ENCODE measurements at regions not wholly inside any gene's neighbourhood (a gene's known extent, or its start where the extent isn't known, plus 50 kb on each side); places are given as distances from the start of the nearest gene placed in this dataset.

DNA sequence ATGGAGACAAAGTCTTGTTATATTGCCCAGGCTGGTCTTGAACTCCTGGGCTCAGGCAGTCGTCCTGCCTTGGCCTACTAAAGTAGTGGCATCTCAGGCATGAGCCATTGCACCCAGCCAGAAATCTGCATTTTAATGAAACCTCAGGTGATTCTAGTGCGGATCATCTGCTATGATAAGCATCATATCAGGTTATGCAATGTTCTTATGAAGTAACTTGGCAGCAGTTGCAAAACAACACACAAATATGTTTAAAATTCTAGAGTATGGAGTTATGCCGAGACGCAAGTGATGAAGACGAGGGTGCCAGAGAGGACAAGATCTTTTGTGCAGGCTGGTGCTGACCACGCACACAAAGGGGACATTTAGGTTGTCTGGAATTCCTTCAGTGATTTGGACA lies 153.2 kb upstream of the MEF2C start:
- no peak overlapping the region for H3K27ac ChIP-seq (ENCODE audit: low read length)
- no peak overlapping the region for H3K9ac ChIP-seq (ENCODE audit: low read depth, low read length)
- no peak overlapping the region for H3K4me3 ChIP-seq (ENCODE audit: low read length)
- no peaks in the 10 kb centered on the region for H3K4me1 ChIP-seq (ENCODE audit: insufficient read depth, low read length)
- H3K9me3 ChIP-seq (ENCODE audit: insufficient read depth, low read depth, low read length), result no peaks in the 10 kb centered on the region
- H3K27me3 ChIP-seq (ENCODE audit: insufficient read depth, low read length), result no peaks in the 10 kb centered on the region
- no peaks in the 10 kb centered on the region for H3K36me3 ChIP-seq (ENCODE audit: insufficient read depth, low read depth, low read length)

DNA sequence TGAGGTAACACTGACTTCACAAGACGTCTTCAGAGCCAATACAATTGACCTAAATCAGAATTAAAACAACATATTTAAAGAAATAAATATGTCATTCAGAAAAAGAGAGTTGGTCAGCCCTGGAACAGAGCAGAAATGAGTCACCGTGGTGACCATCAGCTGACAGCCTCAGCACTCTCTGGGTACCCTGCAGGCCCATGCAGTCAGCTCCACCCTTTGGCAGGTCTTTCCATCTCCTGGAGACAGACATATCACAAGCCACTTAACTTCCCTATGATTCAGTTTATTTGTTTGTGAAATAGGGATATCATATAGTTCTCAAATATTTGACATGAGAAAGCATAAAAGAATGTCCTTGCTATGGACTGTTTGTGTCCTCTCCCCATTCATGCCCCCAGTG lies 151.6 kb upstream of the MEF2C start:
- no peaks in the 10 kb centered on the region for H3K27me3 ChIP-seq (ENCODE audit: insufficient read depth, low read length)
- no peak overlapping the region for H3K9ac ChIP-seq (ENCODE audit: low read depth, low read length)
- H3K4me3 ChIP-seq (ENCODE audit: low read length), result no peak overlapping the region
- no peak overlapping the region for H3K27ac ChIP-seq (ENCODE audit: low read length)
- H3K36me3 ChIP-seq (ENCODE audit: insufficient read depth, low read depth, low read length), result no peaks in the 10 kb centered on the region
- no peaks in the 10 kb centered on the region for H3K4me1 ChIP-seq (ENCODE audit: insufficient read depth, low read length)
- H3K9me3 ChIP-seq (ENCODE audit: insufficient read depth, low read depth, low read length), result no peaks in the 10 kb centered on the region

DNA sequence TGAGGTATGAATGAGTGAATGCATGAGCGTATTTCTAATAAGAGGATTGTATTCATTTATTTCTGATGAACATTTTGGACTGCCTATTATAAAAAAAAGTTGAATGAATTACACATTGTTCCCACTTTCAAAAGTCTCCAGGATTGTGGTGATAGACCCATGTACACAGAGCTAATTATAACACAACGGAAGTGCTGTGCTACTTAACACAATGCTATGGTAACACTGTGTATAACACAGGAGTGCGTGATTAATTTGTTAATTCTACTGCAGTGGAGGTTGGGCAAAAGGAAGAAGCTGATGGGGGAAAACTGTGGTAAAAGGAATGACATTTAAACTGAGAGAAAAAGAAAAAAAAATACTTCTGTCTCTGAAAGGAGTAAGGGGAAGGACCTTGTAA lies 147.8 kb upstream of the MEF2C start:
- no peaks in the 10 kb centered on the region for H3K4me1 ChIP-seq (ENCODE audit: insufficient read depth, low read length)
- no peaks in the 10 kb centered on the region for H3K27me3 ChIP-seq (ENCODE audit: insufficient read depth, low read length)
- no peak overlapping the region for H3K9ac ChIP-seq (ENCODE audit: low read depth, low read length)
- no peak overlapping the region for H3K4me3 ChIP-seq (ENCODE audit: low read length)
- H3K9me3 ChIP-seq (ENCODE audit: insufficient read depth, low read depth, low read length), result peaks cover 18% of the 10 kb centered on the region
- H3K36me3 ChIP-seq (ENCODE audit: insufficient read depth, low read depth, low read length), result no peaks in the 10 kb centered on the region
- no peak overlapping the region for H3K27ac ChIP-seq (ENCODE audit: low read length)

DNA sequence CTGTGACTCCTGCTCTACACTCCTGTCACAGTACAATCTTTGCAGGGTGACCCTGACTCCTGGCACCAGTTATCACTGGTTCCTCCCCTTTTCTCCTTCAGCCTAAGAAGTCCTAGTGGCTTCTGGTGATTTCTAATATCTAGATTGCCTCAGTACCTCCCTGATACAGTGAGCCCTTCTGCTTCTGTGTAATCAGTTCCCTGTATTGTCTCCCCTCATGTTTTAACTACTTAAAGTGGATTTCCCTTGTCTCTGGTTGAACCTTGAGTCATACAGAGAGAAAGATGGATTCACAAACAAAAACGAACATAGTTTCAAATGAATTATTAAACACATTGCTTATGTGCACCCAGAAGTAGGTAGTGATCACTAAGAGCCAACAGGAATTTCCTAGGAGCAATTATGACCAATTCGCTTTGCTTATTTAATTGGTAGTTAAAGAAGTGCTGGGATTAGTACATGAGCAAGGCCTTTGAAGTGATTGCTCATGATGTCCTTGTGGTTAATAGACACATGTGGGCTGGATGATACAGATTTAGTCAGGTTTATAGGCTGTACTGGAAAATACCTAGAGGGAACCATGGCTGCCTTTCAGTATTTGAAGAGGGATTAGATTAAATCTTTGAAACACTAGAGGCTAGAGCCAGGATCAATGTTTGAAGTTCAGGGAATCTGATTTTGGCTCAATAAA lies 145.8 kb upstream of the MEF2C start:
- Histone ChIP-seq H3K36me3 (ENCODE audit: insufficient read depth, low read depth, low read length) (no peaks in the 10 kb centered on the region), H3K9me3 (ENCODE audit: insufficient read depth, low read depth, low read length) (peaks cover 21% of the 10 kb centered on the region), H3K9ac (ENCODE audit: low read depth, low read length) (no peak overlapping the region), H3K4me1 (ENCODE audit: insufficient read depth, low read length) (no peaks in the 10 kb centered on the region), H3K27me3 (ENCODE audit: insufficient read depth, low read length) (no peaks in the 10 kb centered on the region), H3K27ac (ENCODE audit: low read length) (no peak overlapping the region), H3K4me3 (ENCODE audit: low read length) (no peak overlapping the region)

DNA sequence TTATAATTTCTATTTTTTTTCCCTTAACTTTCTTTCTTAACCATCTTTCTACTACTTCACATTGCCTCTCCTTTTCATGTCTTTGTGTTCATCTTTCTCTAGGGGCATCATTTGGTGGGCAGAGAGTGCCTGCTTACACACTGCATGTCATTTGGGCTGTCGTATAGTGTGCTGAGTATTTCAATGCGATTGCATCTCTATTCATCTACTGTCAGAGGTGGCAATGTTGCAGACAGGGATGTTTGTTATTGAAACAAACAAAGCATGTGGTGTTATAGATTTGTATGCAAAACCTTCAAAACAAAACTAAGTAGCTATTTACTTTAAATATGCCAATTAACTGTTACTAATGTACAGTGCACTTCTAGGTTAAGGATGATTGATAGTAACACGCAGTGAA lies 141.1 kb upstream of the MEF2C start:
- Histone ChIP-seq H3K27me3 (ENCODE audit: insufficient read depth, low read length) (no peaks in the 10 kb centered on the region), H3K36me3 (ENCODE audit: insufficient read depth, low read depth, low read length) (no peaks in the 10 kb centered on the region), H3K4me1 (ENCODE audit: insufficient read depth, low read length) (no peaks in the 10 kb centered on the region), H3K9me3 (ENCODE audit: insufficient read depth, low read depth, low read length) (peaks cover 21% of the 10 kb centered on the region), H3K9ac (ENCODE audit: low read depth, low read length) (no peak overlapping the region), H3K4me3 (ENCODE audit: low read length) (no peak overlapping the region), H3K27ac (ENCODE audit: low read length) (no peak overlapping the region)

DNA sequence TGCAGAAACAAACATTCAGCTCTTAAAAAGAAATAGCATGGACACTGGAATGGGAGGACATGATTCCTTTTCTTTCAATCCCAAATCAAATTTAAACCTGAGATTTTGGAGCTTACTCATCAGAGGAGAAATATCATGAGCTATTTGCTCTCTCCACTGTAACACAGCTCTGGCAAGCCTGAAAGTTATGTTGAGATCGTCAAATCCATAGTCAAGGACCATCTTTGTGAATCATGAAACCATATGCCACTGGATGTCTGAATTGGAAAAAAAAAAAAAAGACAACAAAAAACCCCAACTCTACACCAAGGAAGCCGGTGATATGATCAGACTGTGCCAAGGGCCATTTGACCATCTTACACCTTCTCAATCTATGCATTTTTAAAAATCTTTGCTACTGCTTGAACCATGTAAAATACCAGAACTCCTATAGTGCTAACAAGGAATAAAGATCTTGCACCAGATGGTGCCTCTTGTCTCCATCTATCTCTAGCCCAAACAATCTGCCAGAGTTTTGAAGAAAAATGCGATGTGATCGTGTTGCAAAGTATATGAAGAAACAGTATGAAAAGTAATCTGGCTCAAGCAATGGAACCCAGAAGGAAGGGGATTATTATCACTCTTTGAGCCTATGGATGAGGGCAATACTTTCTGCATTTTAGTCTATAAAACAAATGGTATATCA lies 138.1 kb upstream of the MEF2C start:
- Histone ChIP-seq H3K36me3 (ENCODE audit: insufficient read depth, low read depth, low read length) (no peaks in the 10 kb centered on the region), H3K4me3 (ENCODE audit: low read length) (no peak overlapping the region), H3K9ac (ENCODE audit: low read depth, low read length) (no peak overlapping the region), H3K4me1 (ENCODE audit: insufficient read depth, low read length) (peaks cover 4% of the 10 kb centered on the region; the same call in 1 of the 2 replicates), H3K27ac (ENCODE audit: low read length) (no peak overlapping the region), H3K27me3 (ENCODE audit: insufficient read depth, low read length) (no peaks in the 10 kb centered on the region), H3K9me3 (ENCODE audit: insufficient read depth, low read depth, low read length) (0 out of 2 replicates have a peak, but pooled peaks cover 5% of the 10 kb centered on the region)

DNA sequence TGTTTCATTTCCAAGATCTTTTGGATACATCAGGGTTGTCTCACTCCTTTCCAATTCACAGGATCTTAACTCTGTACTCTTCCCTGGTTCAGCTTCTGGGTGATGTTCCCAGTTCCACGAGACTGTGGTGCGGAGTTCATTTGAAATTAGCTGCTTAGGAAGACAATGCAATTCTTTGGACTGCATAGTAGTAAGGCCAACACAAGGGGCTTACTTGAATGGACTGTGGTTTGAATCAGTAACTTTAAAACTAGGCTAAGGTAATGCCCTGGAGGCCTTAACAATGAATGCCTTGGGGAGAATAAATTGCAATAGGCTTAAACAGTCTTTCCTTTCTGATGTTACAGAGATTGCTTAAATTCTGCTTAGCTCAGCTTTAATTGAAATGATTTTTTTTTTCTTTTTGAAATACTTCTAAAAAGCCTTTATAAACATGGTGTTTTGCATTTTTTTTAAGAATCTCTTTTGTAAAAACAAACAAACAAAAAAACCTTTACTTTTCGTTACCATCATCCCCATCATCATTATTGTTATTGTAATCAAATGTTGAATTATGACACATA lies 133.8 kb upstream of the MEF2C start:
- H3K27me3 ChIP-seq (ENCODE audit: insufficient read depth, low read length), result no peaks in the 10 kb centered on the region
- H3K9ac ChIP-seq (ENCODE audit: low read depth, low read length), result no peak overlapping the region
- no peaks in the 10 kb centered on the region for H3K36me3 ChIP-seq (ENCODE audit: insufficient read depth, low read depth, low read length)
- no peak overlapping the region for H3K4me3 ChIP-seq (ENCODE audit: low read length)
- no peak overlapping the region for H3K27ac ChIP-seq (ENCODE audit: low read length)
- H3K4me1 ChIP-seq (ENCODE audit: insufficient read depth, low read length), result peaks cover 13% of the 10 kb centered on the region
- H3K9me3 ChIP-seq (ENCODE audit: insufficient read depth, low read depth, low read length), result no peaks in the 10 kb centered on the region

DNA sequence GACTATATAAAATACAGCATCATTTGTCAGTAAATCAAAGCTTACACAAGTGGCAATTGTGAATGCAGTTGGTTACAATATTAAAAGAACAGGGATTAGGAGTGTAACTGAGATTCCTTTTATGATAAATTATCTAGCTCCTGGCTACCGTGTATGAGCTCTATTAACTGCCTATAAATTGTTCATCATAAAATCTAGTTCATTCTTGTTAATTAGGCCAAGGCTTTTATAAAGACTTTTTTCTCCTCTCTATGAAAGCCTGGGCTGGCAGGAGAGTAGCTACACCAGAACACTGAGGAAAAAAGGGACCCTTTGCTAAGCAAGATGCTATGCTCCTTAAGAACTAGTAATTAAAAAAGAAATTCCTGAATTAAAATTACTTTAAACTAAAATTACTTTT lies 132.4 kb upstream of the MEF2C start:
- Histone ChIP-seq H3K9me3 (ENCODE audit: insufficient read depth, low read depth, low read length) (no peaks in the 10 kb centered on the region), H3K27me3 (ENCODE audit: insufficient read depth, low read length) (no peaks in the 10 kb centered on the region), H3K4me3 (ENCODE audit: low read length) (no peak overlapping the region), H3K9ac (ENCODE audit: low read depth, low read length) (no peak overlapping the region), H3K36me3 (ENCODE audit: insufficient read depth, low read depth, low read length) (no peaks in the 10 kb centered on the region), H3K4me1 (ENCODE audit: insufficient read depth, low read length) (peaks cover 13% of the 10 kb centered on the region), H3K27ac (ENCODE audit: low read length) (no peak overlapping the region)

- Histone ChIP-seq H3K9ac (ENCODE audit: low read depth, low read length) (no peak overlapping the region), H3K4me1 (ENCODE audit: insufficient read depth, low read length) (peaks cover 13% of the 10 kb centered on the region), H3K9me3 (ENCODE audit: insufficient read depth, low read depth, low read length) (no peaks in the 10 kb centered on the region), H3K36me3 (ENCODE audit: insufficient read depth, low read depth, low read length) (no peaks in the 10 kb centered on the region), H3K27ac (ENCODE audit: low read length) (no peak overlapping the region), H3K27me3 (ENCODE audit: insufficient read depth, low read length) (no peaks in the 10 kb centered on the region), H3K4me3 (ENCODE audit: low read length) (no peak overlapping the region)
Observed at GRCh38 chr5:89011778-89012711, 129.1 kb upstream of the MEF2C start.

GRCh38 chr5:89010512-89010911 lies 127.5 kb upstream of the MEF2C start:
- Histone ChIP-seq H3K4me1 (ENCODE audit: insufficient read depth, low read length) (peaks cover 9% of the 10 kb centered on the region), H3K9me3 (ENCODE audit: insufficient read depth, low read depth, low read length) (no peaks in the 10 kb centered on the region), H3K36me3 (ENCODE audit: insufficient read depth, low read depth, low read length) (no peaks in the 10 kb centered on the region), H3K9ac (ENCODE audit: low read depth, low read length) (no peak overlapping the region), H3K4me3 (ENCODE audit: low read length) (no peak overlapping the region), H3K27me3 (ENCODE audit: insufficient read depth, low read length) (no peaks in the 10 kb centered on the region), H3K27ac (ENCODE audit: low read length) (no peak overlapping the region)

- H3K9ac ChIP-seq (ENCODE audit: low read depth, low read length), result no peak overlapping the region
- H3K4me3 ChIP-seq (ENCODE audit: low read length), result no peak overlapping the region
- H3K27me3 ChIP-seq (ENCODE audit: insufficient read depth, low read length), result no peaks in the 10 kb centered on the region
- no peaks in the 10 kb centered on the region for H3K9me3 ChIP-seq (ENCODE audit: insufficient read depth, low read depth, low read length)
- no peaks in the 10 kb centered on the region for H3K36me3 ChIP-seq (ENCODE audit: insufficient read depth, low read depth, low read length)
- H3K27ac ChIP-seq (ENCODE audit: low read length), result no peak overlapping the region
- H3K4me1 ChIP-seq (ENCODE audit: insufficient read depth, low read length), result peaks cover 9% of the 10 kb centered on the region
Observed at GRCh38 chr5:89008291-89008690, 125.3 kb upstream of the MEF2C start.

All from iPS-20b (cell line).